H1 (cell line): ENCODE measurements at regions not wholly inside any gene's neighbourhood (a gene's known extent, or its start where the extent isn't known, plus 50 kb on each side); places are given as distances from the start of the nearest gene placed in this dataset.

Experiments used
- TEAD4 ChIP-seq: IDR thresholded peaks from 2 replicates; pipeline ENCODE4 v1.6.1; 2012; ENCODE audit warnings: low read depth, low read length, inconsistent platforms, mixed read lengths

- TF ChIP-seq TEAD4, result no peak
Measured at GRCh38 chr1:25064465-25065240, 134.6 kb upstream of the RUNX3 start (continued).
